ENCODE measurements at regions not wholly inside any gene's neighbourhood (a gene's known extent, or its start where the extent isn't known, plus 50 kb on each side); places are given as distances from the start of the nearest gene placed in this dataset.

DNA sequence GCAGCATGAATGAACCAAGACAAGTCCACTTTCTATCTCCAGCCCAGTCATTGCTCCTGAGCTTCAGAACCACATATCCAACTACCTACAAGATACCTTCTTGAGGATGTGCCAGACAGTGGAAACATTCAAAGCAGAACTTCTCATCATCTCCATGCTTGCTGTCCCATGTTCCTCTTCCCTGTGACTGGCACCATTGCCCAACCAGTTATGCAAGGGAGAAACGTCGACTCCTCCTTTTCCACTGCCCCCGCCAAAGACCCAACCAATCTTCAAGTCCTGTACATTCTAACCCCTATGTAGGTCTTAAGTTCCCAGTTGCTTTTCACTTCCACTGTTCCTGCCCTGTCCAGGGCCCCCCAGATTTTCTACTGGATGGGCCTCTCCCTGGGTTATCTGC lies 225.7 kb downstream of the RPS24 start:
- TF ChIP-seq, protein P1, sequence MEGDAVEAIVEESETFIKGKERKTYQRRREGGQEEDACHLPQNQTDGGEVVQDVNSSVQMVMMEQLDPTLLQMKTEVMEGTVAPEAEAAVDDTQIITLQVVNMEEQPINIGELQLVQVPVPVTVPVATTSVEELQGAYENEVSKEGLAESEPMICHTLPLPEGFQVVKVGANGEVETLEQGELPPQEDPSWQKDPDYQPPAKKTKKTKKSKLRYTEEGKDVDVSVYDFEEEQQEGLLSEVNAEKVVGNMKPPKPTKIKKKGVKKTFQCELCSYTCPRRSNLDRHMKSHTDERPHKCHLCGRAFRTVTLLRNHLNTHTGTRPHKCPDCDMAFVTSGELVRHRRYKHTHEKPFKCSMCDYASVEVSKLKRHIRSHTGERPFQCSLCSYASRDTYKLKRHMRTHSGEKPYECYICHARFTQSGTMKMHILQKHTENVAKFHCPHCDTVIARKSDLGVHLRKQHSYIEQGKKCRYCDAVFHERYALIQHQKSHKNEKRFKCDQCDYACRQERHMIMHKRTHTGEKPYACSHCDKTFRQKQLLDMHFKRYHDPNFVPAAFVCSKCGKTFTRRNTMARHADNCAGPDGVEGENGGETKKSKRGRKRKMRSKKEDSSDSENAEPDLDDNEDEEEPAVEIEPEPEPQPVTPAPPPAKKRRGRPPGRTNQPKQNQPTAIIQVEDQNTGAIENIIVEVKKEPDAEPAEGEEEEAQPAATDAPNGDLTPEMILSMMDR (IDR thresholded peaks at IDR 0.05 in 4 of 5, conservative IDR thresholded peaks at IDR 0.05 in 1 of 5): no peak
- no peak for TF ChIP-seq POLR2A (IDR thresholded peaks at IDR 0.05)

All from gastrocnemius medialis (tissue), 4 donors.